HG03060 (cell line): ENCODE measurements at regions not wholly inside any gene's neighbourhood (a gene's known extent, or its start where the extent isn't known, plus 50 kb on each side); places are given as distances from the start of the nearest gene placed in this dataset.
"Not testable (repeated sequence)": the region's sequence is repeated elsewhere in the genome, so short reads cannot be mapped to it uniquely, and the experiment has no call there.

Experiments
- ATAC-seq: cut with Tn5 transposase; IDR thresholded peaks from one replicate; pipeline ENCODE4 v1.9.1; 2021; ENCODE audit warnings: low read depth, moderate number of reproducible peaks; ENCODE audit not compliant: unreplicated experiment

DNA sequence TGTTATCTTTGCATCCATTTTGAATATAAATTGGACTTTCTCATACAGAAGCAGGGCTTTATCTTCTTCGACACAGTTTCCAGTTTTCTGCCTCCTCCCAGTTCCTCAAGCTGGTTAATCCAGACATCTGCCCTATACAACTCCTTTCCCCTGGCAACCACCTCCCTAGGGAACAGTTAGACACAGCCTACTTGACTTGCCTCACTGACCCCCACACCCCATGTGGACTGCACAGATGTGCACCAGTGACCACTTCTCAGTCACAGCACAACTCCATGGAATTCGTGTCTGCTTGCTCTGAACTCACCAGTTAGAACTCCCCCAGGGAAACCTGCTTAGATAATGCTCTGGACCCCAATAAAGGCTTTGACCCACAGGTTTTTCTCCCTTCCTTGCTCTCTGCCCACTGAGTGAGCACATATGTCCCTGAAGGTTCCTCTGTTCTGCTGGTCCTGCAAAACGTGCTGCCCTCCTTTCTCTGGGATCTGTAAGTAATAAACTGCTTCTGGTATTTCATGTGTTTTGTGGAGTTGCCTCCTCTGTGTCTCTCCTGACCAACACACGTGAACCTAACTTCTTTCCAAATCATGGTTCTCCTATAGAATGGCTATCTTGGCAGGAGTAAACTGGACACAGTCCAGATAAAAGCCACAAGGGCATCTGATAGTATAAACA is 351.2 kb downstream of the CD83 start:
- ATAC-seq = no peak

GRCh38 chr6:14470101-14470500 is 352.5 kb downstream of the CD83 start:
- no peak for ATAC-seq

DNA sequence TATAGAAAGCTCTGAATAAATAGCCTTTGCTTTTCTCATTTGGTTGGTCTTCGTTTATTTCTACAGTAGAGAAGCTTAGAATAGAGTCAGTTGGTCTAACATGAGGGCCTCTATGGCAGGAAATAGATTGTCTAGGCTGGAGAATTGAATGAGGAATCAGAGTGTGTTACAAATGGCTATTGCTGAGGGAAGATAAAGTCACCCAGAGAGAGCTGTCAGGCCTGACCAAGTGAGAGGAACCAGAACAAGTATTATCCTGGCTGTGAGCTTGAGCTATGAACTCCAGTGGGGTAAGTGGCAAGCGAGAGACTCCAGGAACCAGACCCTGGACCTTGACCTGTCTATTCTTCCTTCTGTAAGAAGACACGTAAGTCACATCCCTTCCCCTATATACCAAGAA is 353.1 kb downstream of the CD83 start:
- ATAC-seq = no peak

GRCh38 chr6:14472255-14472985 is 354.8 kb downstream of the CD83 start:
- ATAC-seq = no peak

DNA sequence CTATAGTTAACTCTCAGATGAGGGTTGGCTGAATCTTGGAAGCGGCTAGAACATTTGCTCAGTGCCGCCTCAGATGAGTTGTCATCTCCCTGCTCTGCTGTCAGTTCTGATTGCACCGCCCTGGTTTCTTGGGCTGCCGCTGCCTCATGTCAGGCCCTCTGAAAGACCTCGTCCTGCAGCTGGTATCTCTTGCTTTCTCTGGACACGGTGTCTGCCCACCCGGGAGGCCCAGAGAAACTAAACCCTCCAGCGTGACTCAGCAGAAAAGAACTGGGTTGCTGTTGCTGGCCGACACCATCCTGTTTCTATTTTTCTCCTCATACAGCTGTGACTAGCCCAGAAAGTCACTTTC is 355.4 kb downstream of the CD83 start:
- ATAC-seq = no peak

DNA sequence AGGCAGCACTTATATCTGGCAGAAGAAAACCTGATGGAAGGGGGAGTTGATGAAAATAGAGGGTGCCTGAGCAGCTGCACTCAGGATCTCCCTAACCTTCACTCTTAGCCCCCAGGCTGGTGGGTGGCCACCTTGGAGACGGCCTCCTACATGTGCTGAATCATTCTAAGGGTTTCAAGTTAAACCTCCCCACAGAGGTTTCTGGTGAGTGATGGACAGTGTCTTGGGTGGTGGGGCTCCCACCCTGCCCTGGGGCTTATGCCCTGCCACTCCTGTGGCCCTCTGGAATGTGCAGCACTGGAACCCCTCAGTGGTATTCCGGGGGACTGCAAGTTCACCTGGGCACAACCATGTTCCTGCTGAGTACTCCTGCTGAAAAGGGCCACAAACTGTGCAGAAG is 357.2 kb downstream of the CD83 start:
- no peak for ATAC-seq

DNA sequence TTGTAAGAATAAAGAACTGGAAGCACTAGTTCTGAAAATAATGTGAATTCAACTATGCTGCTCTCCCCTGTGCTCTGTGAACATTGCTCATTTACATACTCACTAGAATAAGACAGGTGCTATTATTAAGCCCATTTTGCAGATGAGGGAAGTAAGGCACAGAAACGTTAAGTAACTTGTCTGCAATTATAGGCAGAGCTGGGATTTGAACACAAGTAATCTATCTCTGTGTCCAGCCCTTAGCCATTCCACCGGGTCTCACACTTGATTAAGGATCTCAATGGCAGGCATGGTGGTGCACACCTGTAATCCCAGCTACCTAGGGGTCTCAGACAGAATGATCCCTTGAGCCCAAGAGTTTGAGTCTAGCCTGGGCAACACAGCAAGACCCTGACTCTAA is 357.7 kb downstream of the CD83 start:
- no peak for ATAC-seq

- no peak for ATAC-seq
Observed at GRCh38 chr6:14476793-14477531, 359.4 kb downstream of the CD83 start.

DNA sequence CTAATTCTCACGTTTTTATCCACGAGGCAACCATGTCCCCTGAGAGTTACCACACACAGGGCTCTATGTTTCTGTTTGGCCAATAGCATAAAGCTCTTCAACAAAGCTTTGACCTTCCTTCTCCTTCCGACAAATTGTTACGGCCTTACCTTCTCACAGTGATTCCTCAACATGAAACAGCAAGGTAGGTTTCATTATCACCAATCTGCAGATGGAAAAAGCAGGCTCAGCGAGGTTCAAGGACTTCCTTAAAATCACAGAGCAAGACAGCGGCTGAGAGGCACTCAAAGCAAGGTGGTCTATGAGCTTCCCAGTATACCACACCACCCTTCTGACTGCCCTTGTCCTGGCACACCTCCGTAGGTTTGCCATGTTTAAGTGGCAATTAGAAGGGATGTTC is 360.0 kb downstream of the CD83 start:
- ATAC-seq = no peak

GRCh38 chr6:14478381-14479225 is 361.0 kb downstream of the CD83 start:
- ATAC-seq = no peak

DNA sequence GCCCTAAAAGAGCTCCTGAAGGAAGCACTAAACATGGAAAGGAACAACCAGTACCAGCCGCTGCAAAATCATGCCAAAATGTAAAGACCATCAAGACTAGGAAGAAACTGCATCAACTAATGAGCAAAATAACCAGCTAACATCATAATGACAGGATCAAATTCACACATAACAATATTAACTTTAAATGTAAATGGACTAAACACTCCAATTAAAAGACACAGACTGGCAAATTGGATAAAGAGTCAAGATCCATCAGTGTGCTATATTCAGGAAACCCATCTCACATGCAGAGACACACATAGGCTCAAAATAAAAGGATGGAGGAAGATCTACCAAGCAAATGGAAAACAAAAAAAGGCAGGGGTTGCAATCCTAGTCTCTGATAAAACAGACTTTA is 364.4 kb downstream of the CD83 start:
- not testable (repeated sequence) for ATAC-seq

DNA sequence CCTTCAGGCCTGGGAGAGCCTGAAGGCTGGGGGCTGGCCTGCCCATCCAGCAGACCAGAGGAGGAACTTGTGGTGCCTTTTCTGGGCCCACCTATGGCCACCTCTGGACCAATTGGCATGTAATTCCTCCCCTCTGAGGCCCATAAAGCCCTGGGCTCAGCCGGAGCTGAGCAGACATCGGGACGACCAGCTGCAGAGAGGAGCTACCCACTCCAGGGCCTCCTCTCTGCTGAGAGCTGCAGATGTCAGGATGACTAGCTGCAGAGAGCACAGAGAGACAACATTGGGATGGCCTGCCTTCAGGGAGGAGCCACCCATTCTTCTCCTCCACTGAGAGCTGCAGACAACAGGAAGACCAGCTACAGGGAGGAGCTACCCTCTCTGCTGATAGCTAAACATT is 370.1 kb downstream of the CD83 start:
- ATAC-seq = no peak

GRCh38 chr6:14488180-14488579 is 370.6 kb downstream of the CD83 start:
- no peak for ATAC-seq

DNA sequence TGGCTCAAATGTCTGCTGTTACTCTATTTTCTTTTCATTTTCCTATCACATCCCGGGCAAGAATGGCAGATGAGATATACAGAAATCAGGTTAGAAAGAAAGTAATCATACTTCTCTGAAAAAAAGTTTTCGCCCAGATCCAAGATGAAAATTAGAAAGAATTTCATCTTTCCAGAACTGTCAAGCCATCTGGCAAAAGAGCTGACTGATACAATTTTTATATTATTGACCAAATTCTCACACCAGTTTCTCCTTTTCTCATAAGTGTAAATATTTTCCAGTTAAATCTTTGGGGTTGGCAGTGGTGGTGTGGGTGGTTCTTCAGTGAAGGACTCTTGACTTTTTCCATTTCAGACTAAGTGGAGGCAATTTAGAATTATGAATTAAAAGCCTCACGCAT is 371.9 kb downstream of the CD83 start:
- no peak for ATAC-seq

- no peak for ATAC-seq
Observed at GRCh38 chr6:14498748-14499147, 381.2 kb downstream of the CD83 start.

DNA sequence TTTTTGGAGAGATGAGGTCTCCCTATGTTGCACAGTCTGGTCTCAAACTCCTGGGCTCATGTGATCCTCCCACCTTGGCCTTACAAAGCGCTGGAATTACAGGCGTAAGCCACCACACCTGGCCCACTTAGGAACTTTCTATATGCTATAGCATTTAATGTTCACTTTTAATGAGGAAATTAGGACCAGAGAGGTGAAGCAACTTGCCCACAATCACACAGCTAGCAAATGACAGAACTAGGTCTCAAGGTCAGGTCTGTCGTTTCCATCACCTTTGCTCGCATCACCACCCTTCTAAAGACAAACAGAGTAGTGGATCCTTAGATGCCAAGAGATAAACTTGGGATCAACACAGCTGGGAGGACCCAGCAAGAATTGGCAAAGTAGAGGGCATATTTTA is 381.7 kb downstream of the CD83 start:
- ATAC-seq = no peak

- no peak for ATAC-seq
Observed at GRCh38 chr6:14499841-14500240, 382.3 kb downstream of the CD83 start.

GRCh38 chr6:14500809-14501208 is 383.2 kb downstream of the CD83 start:
- ATAC-seq = no peak

DNA sequence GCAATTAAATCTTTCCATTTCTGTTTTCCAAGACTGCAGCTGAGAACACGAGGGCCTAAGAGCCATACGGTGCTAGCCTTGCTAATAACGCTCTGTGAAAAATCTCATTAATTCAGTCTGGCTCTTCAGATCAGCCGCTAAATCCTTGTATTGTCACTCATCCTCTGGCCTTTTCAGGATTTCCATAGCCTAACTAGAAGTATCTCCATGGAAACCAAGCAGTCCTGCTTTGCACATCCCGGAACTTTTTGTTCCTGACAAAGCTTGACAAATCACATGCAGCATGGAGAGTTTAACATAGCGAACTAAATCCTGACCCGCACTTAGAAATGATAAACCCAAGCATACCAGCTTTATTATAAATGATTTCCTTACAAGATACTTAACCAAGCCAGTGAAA is 383.7 kb downstream of the CD83 start:
- ATAC-seq = no peak

DNA sequence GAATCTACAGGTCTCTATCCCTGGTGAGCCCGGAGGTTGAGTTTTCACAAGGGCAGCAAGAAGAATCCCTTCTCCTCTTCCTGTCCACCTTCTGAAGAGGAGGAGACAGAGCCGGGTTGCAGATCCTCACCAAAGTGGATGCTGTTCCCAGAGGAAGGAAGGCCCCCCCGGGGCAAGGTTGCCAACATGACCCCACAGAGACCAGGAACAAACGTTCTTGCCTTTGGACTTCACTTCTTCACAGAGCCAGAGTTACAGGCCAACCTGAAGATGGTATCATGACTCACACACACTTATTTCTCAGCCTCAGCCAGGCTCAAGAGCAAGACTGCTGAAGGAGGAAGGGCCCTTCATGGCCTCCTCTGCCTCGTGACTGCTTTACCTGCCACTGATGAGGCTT is 384.3 kb downstream of the CD83 start:
- ATAC-seq = no peak

- no peak for ATAC-seq
Observed at GRCh38 chr6:14502551-14502950, 385.0 kb downstream of the CD83 start.
